OCI-LY3 (cell line): ENCODE measurements at regions not wholly inside any gene's neighbourhood (a gene's known extent, or its start where the extent isn't known, plus 50 kb on each side); places are given as distances from the start of the nearest gene placed in this dataset.

Experiments
- H2AFZ ChIP-seq: fragments of 200-600, 300-600 bp; shearing (Covaris generic); 2 replicates; pipeline ENCODE4 v1.6.0; 2014; ENCODE audit warnings: antibody characterized with exemption, low read depth, low read length
- H3K27ac ChIP-seq: fragments of 200-600, 300-600 bp; sonication (generic); 2 replicates; pipeline ENCODE4 v1.5.1; 2014; ENCODE audit warnings: mild to moderate bottlenecking, low read length, moderate library complexity, mixed read lengths
- H3K27me3 ChIP-seq: fragments of 200-600, 300-600 bp; sonication (generic); 2 replicates; pipeline ENCODE4 v1.6.1; 2014; ENCODE audit warnings: low read depth, low read length, mixed read lengths
- H3K36me3 ChIP-seq: fragments of 200-600, 300-600 bp; sonication (generic); replicated peaks from 2 replicates; pipeline ENCODE3; 2014; ENCODE audit warnings: low read depth, low read length, mixed read lengths
- H3K4me1 ChIP-seq: fragments of 300-600, 200-600 bp; sonication (generic); 2 replicates; pipeline ENCODE4 v1.6.1; 2014; ENCODE audit warnings: low read length, mixed read lengths
- H3K4me2 ChIP-seq: fragments of 200-600, 300-600 bp; sonication (generic); 2 replicates; pipeline ENCODE4 v1.6.1; 2014; ENCODE audit warnings: low read length, mixed read lengths
- H3K4me3 ChIP-seq: fragments of 300-600, 200-600 bp; sonication (generic); 2 replicates; pipeline ENCODE4 v1.5.1; 2014; ENCODE audit warnings: antibody characterized with exemption, mild to moderate bottlenecking, low read length, moderate library complexity
- H3K79me2 ChIP-seq: fragments of 300-600, 200-600 bp; shearing (Covaris generic); 2 replicates; pipeline ENCODE4 v1.6.1; 2014; ENCODE audit warnings: mild to moderate bottlenecking, low read length, mixed read lengths
- H3K9ac ChIP-seq: fragments of 300-600, 200-600 bp; shearing (Covaris generic); 2 replicates; pipeline ENCODE4 v1.6.0; 2014; ENCODE audit warnings: mild to moderate bottlenecking, low read length, moderate library complexity
- H3K9me3 ChIP-seq: fragments of 200-600, 300-600 bp; shearing (Covaris generic); 2 replicates; pipeline ENCODE4 v1.6.1; 2014; ENCODE audit warnings: low read length, mixed read lengths; ENCODE audit not compliant: insufficient read depth
- H4K20me1 ChIP-seq: fragments of 200-600, 300-600 bp; sonication (generic); 2 replicates; pipeline ENCODE4 v1.6.1; 2016; ENCODE audit warnings: low read length, mixed read lengths; ENCODE audit not compliant: insufficient read depth
- CTCF ChIP-seq: fragments of 200-600, 300-600 bp; sonication (generic); IDR thresholded peaks from 2 replicates; pipeline ENCODE4 v1.5.1; 2014; ENCODE audit warnings: antibody characterized with exemption, low read length, low read depth
- EZH2phosphoT487 ChIP-seq: fragments of 200-600 bp; shearing (Covaris generic); IDR thresholded peaks from 2 replicates; pipeline ENCODE4 v1.6.1; 2018; ENCODE audit warnings: antibody characterized with exemption, mixed run types, low read depth

- no peak for TF ChIP-seq CTCF
- TF ChIP-seq EZH2phosphoT487: no peak
- Histone ChIP-seq H3K9me3 (no peaks in the 10 kb centered on the region), H3K79me2 (no peaks in the 10 kb centered on the region), H3K27me3 (no peaks in the 10 kb centered on the region), H3K4me2 (no peak overlapping the region), H3K36me3 (no peaks in the 10 kb centered on the region), H3K9ac (no peak overlapping the region), H3K27ac (no peak overlapping the region), H3K4me1 (peaks cover 10% of the 10 kb centered on the region), H2AFZ (no peak overlapping the region), H4K20me1 (no peaks in the 10 kb centered on the region), H3K4me3 (no peak overlapping the region)
These were observed 613.5 kb upstream of the SETBP1 start for GRCh38 chr18:44067186-44067585.

- Histone ChIP-seq H3K79me2 (no peaks in the 10 kb centered on the region), H3K4me2 (no peak overlapping the region), H3K27me3 (no peaks in the 10 kb centered on the region), H3K36me3 (no peaks in the 10 kb centered on the region), H2AFZ (no peak overlapping the region), H3K4me3 (no peak overlapping the region), H4K20me1 (no peaks in the 10 kb centered on the region), H3K9me3 (no peaks in the 10 kb centered on the region), H3K4me1 (peaks cover 12% of the 10 kb centered on the region), H3K27ac (no peak overlapping the region), H3K9ac (no peak overlapping the region)
- TF ChIP-seq CTCF (no peak), EZH2phosphoT487 (no peak)
These were observed 605.6 kb upstream of the SETBP1 start for GRCh38 chr18:44075038-44075437.

- Histone ChIP-seq H3K36me3 (no peaks in the 10 kb centered on the region), H2AFZ (no peak overlapping the region), H3K79me2 (no peaks in the 10 kb centered on the region), H3K27me3 (no peaks in the 10 kb centered on the region), H3K9ac (no peak overlapping the region), H3K4me3 (no peak overlapping the region), H3K9me3 (no peaks in the 10 kb centered on the region), H3K4me1 (peaks cover 4% of the 10 kb centered on the region; the same call in 1 of the 2 replicates), H3K4me2 (no peak overlapping the region), H3K27ac (no peak overlapping the region), H4K20me1 (no peaks in the 10 kb centered on the region)
- TF ChIP-seq CTCF (no peak), EZH2phosphoT487 (no peak)
These were observed 601.1 kb upstream of the SETBP1 start for GRCh38 chr18:44079606-44080005.

GRCh38 chr18:44080054-44080453 is 600.6 kb upstream of the SETBP1 start:
- Histone ChIP-seq H3K4me2 (no peak overlapping the region), H3K79me2 (no peaks in the 10 kb centered on the region), H3K27me3 (no peaks in the 10 kb centered on the region), H3K4me3 (no peak overlapping the region), H3K9me3 (no peaks in the 10 kb centered on the region), H3K9ac (no peak overlapping the region), H4K20me1 (no peaks in the 10 kb centered on the region), H3K27ac (no peak overlapping the region), H3K36me3 (no peaks in the 10 kb centered on the region), H2AFZ (no peak overlapping the region), H3K4me1 (peaks cover 2% of the 10 kb centered on the region; the same call in 1 of the 2 replicates)
- TF ChIP-seq EZH2phosphoT487: no peak
- no peak for TF ChIP-seq CTCF
